GM08714 (cell line): ENCODE measurements at regions not wholly inside any gene's neighbourhood (a gene's known extent, or its start where the extent isn't known, plus 50 kb on each side); places are given as distances from the start of the nearest gene placed in this dataset.

Experiments used
- H3K4me3 ChIP-seq: fragments of 200-500 bp; sonication (Bioruptor generic); 2 replicates; pipeline ENCODE4 v1.5.1; 2014; ENCODE audit warnings: mild to moderate bottlenecking, low read length, inconsistent platforms
- ZNF274 ChIP-seq: IDR thresholded peaks from 2 replicates; pipeline ENCODE4 v1.6.1; 2012; ENCODE audit warnings: mild to moderate bottlenecking, low read depth, low read length

DNA sequence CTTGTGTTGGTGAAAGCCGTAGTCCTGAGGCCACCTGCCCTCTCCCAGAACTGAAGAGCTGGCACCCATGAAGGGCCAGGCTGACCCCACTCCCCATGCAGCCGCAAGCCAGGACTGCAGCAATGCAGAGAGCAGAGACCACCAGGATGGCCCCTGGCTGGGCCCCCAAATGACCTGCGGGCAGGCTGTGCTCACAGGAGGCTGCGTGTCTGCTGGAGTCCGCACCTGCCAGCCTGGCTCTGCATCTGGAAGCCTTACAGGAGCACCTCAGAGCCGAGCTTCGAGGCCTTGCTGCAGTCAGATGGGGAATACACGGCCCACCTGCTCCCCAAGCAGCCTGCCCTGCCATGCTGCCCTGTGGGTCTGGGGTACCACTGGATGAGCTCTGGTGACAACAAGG, 1336.8 kb downstream of the TBC1D22A start:
- peak overlapping the region; percentile 6; the same call in 1 of the 2 replicates for H3K4me3 ChIP-seq
- TF ChIP-seq ZNF274 = no peak

DNA sequence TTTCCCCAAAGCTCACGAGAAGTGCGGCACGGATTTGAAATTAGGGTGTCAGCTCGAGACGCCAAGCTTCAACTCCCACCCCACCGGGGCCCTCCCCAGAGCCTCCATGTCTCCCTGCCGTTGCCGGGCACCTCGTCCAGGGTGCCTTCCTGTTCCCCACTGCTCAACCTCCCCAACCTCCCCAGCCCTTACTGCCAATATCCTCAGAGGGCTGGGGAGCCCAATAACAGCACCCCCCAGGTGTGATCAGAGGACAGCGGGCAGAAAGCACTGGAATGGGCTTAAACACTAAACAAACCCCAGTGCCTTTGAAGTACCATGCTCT, 1336.4 kb downstream of the TBC1D22A start:
- no peak for TF ChIP-seq ZNF274
- H3K4me3 ChIP-seq = peak overlapping the region; percentile 6; the same call in 1 of the 2 replicates

DNA sequence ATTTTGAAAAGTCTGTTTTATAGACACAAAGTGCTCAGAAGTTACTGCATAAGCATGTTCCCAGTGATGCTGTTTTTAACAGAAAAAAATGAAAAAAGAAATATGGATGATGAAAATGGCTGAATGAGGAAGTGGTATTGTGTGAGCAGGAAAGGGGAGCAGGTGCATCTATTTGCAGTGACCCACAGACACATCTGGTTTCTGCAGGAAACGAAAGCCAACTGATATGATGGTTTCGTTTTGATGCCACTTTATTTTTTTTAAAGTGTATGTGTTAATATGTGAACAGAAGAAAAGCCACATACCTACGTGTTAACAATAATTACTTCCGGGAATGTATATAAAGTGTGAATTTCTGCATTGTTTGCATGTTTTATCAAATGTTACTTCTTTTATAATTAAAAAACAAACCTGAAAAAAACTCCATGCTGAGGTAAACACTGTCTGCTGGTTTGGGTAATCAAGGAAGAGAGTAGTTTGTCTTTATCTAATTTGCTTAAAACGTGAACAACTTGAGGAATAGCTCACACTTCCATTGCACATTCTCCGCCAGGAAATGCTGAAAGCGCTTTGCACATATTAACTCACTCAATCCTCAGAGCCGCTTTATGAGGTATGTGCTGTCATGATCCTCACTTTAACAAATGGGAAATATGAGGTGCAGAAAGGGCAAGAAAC, 1335.9 kb downstream of the TBC1D22A start:
- H3K4me3 ChIP-seq = peak overlapping the region; percentile 6; the same call in 1 of the 2 replicates
- TF ChIP-seq ZNF274 = no peak

DNA sequence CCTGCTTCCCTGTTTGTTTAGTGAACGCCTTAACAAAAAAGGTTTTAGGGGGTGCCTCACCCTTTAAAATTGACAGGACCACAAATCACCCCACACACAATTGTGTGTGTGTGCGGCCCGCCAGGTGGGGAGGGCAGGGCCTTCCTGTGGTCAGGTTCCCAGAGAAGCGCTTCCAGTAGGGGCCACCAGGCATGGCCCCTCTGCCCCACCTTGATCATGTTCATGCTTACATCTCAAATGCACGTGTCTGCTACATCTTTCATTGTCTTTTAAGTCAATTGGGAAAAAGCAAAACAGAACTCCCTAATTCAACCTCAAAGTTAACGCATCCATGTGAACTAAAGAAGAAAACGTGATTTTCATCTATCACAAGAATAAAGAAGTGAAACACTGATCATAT, 1335.3 kb downstream of the TBC1D22A start:
- no peak for TF ChIP-seq ZNF274
- H3K4me3 ChIP-seq = no peak overlapping the region

DNA sequence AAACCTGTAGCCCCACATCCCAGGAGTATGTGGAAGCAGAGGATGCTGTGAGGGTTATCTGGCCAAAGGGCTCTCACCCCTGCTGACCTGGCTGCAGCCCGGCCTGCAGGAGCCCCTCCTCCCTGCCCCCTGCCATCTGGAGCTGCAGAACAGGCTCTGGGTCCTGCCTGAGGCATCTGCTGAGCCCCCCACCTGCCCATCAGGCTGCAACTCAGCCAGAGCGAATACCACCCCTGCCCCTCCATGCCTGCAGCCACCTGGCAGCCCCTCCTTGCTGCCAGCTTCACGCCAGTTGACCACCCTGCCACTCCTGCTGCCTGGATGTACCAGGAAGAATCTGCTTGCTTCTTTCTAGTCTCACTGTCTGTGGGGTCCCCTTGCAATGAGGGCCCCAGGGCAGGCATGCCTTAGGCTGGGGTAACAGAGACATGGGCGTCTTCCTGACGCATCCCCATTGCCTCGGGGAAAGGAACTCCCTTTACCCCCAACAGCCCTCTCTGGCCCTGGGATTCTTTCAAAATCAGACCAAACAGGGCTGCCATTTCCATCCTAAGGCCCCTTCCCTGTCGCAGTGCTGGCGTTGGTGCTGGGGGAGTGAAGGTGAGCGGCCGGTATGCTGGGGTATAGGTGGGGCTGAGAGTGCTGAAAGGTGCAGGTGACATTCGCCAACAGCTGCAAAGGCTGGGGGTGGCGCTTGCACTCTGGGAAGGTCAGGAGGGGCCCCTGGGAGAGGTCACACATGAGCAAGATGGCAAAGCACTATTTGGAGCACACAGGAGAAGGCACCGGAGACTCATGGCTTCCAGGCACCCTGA, 1334.6 kb downstream of the TBC1D22A start:
- no peak overlapping the region for H3K4me3 ChIP-seq
- TF ChIP-seq ZNF274 = no peak

DNA sequence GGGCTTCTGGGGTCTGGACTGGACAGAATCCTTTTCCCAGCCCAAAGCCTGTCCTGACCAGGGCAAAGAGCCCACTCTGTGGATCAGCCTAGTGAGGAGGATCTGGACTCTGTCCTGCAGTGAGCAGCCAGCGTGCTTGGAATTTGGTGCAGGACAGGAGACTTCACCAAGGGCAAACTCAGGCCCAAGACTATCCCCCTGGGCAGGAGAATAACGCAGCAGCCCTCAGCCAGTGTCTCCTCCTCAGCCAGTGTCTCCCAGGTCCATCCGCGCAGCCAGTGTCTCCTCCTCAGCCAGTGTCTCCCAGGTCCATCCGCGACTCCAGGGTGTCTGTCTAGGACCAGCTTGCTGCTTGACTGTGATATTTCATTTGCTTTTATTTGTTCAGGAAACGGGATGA, 1334.0 kb downstream of the TBC1D22A start:
- TF ChIP-seq ZNF274 = no peak
- no peak overlapping the region for H3K4me3 ChIP-seq

DNA sequence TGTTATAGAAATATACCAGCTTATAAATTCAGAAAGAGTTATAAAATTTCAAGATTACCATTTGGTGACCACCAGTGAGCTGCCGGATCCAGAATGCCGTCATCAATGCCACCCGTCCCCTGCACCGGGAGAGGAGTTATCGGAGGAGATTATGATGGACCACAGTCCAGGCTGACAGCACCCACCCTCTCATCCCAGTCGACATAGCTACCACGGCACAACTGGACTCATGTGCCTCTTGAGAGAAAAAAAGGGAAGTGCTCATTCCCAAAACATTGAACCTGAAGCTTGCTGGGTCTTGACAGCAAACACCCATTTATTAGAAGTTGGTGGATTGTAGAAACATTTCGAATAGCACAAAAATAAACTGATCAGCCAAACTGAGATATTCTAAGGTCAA, 1331.5 kb downstream of the TBC1D22A start:
- no peak overlapping the region for H3K4me3 ChIP-seq
- TF ChIP-seq ZNF274 = no peak

DNA sequence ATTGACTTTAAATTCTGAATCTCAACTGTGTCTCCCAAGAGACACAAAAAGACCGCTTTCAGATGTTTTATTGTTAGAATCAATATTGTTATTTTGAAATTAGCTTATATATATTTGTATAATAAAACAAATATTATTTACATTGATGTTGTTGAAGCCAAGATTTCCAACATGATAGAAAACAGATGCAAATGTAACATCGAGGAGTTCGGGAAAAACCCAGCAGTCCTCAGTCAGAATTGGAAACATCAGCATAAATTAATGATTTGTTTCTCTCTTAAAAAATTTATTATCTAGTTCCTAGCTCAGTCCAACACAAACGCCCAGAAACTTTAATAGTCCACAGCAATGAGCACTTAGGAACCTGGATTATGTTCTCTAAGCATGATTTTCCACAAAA, 1330.4 kb downstream of the TBC1D22A start:
- no peak for TF ChIP-seq ZNF274

DNA sequence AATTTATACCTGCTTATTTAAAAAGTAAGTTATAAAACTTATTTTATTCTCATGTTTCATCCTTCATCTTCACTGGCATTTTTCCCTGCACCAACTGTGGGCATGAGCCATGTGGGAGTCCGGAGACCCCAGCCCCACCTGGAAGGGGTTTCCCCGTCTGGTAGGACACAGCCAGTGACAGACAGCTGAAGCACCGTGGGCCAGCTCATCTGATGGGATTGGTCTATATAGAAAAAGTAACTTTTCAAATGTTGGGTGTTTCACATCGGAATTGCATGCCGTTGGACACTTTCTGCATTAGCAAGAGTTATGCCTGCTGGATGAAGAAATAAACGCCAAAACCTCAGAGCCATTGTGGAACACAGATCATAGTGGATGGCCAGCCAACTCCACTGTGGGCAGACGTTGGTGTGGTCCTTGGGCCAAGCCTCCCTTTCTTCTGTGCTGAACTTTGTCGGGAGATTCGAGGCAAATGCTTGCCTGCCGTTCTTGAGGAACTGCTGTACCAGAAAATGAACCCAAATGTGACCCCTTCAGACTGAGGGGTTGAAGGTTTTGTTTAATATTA, 1329.3 kb downstream of the TBC1D22A start:
- TF ChIP-seq ZNF274 = no peak
- H3K4me3 ChIP-seq = no peak overlapping the region

More for the DNA sequence above, 1330.4 kb downstream of the TBC1D22A start:
- no peak overlapping the region for H3K4me3 ChIP-seq

DNA sequence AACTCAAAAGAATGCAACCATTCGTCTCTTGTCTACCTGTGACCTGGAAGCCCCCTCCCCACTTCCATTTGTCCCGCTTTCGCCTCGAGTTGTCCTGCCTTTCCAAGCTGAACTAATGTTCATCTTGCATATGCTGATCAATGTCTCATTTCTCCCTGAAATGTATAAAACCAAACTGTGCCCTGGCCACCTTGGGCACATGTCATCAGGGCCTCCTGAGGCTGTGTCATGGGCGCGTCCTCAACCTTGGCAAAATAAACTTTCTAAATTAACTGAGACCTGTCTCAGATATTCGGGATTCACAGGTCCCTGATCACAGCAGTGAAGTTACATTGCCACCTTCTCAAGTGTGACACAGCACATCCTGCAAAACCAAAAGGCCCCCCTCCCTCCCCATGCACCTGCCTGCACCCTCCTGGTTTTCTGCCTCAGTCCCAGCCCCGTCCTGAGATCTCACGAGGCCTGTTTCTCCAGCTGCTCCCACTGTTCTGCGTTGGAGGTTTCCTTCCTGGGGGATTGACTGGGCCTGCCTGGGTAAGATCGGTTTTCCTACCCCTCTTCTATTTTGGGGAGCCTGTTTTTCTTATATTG, 1328.7 kb downstream of the TBC1D22A start:
- no peak overlapping the region for H3K4me3 ChIP-seq
- no peak for TF ChIP-seq ZNF274

DNA sequence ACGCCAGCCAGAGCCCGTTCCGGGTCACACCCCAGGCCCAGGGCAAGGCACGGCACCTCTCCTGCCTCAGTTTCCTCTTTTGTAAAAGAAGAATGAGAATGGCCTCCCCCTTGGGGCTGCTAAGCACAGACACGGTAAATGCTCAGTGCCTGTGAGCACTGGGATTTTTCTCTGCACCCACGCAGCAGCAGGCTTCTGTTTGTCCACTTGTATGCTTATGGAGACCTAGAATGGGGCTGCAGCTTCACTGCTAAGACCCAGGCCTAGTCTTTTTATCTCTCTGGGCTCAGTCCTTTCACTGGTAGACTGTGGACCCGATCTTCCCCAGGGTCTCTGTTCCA, 1327.9 kb downstream of the TBC1D22A start:
- TF ChIP-seq ZNF274 = no peak
- H3K4me3 ChIP-seq = no peak overlapping the region

DNA sequence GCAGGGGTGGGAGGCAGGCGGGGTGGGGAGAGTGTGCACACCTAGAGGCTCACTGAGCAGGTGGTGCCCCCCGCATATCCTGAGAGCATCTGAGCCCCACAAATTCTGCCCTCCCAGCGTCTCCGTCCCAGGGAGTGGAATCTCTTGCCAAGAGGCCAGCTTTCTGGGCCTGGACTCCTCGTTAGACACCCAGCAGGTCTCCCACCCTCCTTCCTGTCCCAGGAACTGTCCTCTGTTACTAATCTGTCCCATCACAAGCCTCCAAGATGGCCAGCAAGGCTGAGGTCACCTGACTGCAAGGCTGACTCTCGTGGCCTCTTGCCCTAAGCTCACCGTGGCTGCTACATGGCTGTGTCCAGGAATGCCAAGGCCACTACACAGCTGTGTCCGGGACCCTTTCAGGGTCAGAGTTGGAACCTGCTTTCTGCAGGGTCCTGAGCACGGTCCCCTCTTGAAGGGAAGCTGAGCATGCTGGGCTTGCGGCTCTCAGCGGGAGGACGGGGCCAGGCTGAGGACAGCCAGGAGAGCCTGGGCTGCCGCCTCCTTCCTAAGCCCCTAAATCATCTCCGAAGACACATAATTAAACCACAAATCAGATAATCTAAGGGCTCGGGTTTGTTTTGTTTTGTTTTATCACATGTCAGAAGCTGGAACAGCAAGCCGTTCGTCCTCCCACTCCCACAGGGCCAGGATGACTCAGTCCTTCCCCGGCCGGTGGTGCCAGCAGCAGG, 1327.3 kb downstream of the TBC1D22A start:
- no peak overlapping the region for H3K4me3 ChIP-seq
- no peak for TF ChIP-seq ZNF274

DNA sequence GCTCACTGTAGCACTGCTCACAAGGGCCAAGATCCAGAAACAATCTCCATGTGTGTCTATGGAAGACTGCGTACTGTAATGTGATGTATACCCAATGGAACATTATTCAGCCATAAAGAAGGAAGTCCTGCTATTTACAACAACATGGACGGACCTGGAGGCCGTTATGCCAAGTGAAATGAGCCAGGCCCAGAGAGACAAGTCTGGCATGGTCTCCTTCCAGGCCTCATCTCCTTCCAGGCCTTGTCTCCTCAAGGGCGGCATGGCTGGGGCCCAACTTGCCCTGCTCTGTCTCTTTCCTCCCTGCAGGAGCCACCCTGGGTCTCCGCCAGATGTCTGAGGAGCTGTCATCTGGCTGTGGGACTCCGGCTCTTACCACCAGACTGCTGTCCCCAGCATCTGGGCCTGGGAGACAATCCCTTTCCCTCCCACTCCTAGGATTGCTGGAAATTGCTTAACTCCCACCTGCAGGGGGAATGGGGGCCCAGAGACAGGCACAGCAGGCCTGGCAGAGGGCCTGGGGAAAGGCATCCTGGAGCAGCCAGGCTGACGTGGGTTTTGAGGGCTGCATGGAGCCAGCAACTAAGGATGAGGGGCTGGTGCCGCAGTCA, 1326.6 kb downstream of the TBC1D22A start:
- H3K4me3 ChIP-seq = no peak overlapping the region
- TF ChIP-seq ZNF274 = no peak

DNA sequence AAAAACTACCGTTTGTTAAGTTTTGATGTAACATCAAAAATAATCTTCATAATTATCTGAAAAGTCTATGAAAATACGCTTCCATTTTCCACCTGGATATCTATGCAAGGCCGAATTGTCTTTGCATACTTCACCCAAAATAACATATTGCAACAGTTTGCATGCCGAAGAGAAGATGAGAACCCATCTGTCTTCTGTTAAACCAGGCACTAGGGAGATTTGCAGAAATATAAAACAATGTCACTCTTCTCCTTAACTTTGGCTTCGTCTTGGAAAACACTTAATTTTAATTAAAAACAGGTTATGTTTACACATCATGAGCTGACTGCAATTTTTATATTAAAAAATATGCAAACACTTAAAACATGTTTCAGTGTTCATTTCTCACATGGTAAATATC, 1325.8 kb downstream of the TBC1D22A start:
- TF ChIP-seq ZNF274 = no peak
- no peak overlapping the region for H3K4me3 ChIP-seq
